Right lobe of liver (tissue), 6 donors: ENCODE measurements at regions not wholly inside any gene's neighbourhood (a gene's known extent, or its start where the extent isn't known, plus 50 kb on each side); places are given as distances from the start of the nearest gene placed in this dataset.

Experiments
- ATAC-seq, 4 donors: fragments of 200-7000 bp; cut with Tn5 transposase; one replicate each; pipeline ENCODE4 v1.9.1; 2020; ENCODE audit warnings: mild to moderate bottlenecking in 4 of 4, moderate library complexity in 4 of 4
- DNase-seq, 3 donors: peaks; one replicate each; pipeline ENCODE4 v3.0.0-alpha.2; 2020
- H3K27ac ChIP-seq, 3 donors: fragments of 200-600 bp; one replicate each; pipeline ENCODE4 v1.8.0; 2022
- H3K27me3 ChIP-seq, 2 donors: fragments of 200-600 bp; one replicate each; pipeline ENCODE4 v1.8.0; 2022
- H3K36me3 ChIP-seq, 4 donors: fragments of 200-600 bp; sonication (generic) in 1 of 4; one replicate each; pipeline versions ENCODE4 v1.5.1 to v1.8.0; 2017 to 2022; ENCODE audit warnings: control low read depth in 1 of 4
- H3K4me1 ChIP-seq, 4 donors: fragments of 200-600 bp; sonication (generic) in 1 of 4; one replicate each; pipeline versions ENCODE4 v1.5.1 to v1.8.0; 2017 to 2022; ENCODE audit warnings: control low read depth in 1 of 4
- H3K4me3 ChIP-seq, 3 donors: fragments of 200-600 bp; one replicate each; pipeline ENCODE4 v1.8.0; 2022
- H3K9me3 ChIP-seq, 4 donors: fragments of 200-600 bp; sonication (generic) in 1 of 4; one replicate each; pipeline versions ENCODE4 v1.5.1 to v1.8.0; 2017 to 2022; ENCODE audit warnings: control low read depth in 1 of 4
- POLR2A ChIP-seq: fragments of 450-650 bp; IDR thresholded peaks from one replicate; pipeline ENCODE4 v1.6.1; 2017; ENCODE audit warnings: antibody characterized with exemption, mild to moderate bottlenecking
- WGBS: methylation state at CpG from one replicate; pipeline ENCODE4 v1.1.6; 2018; ENCODE audit warnings: low coverage, low lambda C conversion rate; ENCODE audit not compliant: insufficient coverage; ENCODE audit errors: missing lambda C conversion rate; 5-methylcytosine and 5-hydroxymethylcytosine counted together
- intact Hi-C, 2 donors: fragments of 100-400 bp; cut with DNase I; formaldehyde crosslinking; loops; one replicate each; pipeline versions ENCODE4 v1.11.2 to v1.14.1; 2022
- TF ChIP-seq, protein P1 (sequence below), 4 donors: fragments of 200-600 bp in 3 of 4; fragments of 450-650 bp in 1 of 4; IDR thresholded peaks; one replicate each; pipeline versions ENCODE4 v1.5.1 to v1.8.0; 2016 to 2022; ENCODE audit warnings: antibody characterized with exemption in 4 of 4, mild to moderate bottlenecking in 2 of 4
- donor health status: DM: no; HTN: yes; CAD: no.
- donor health status: DM: no; HTN: no; CAD: no.
- donor health status: DM: no; HTN: no; CAD: no.
- donor health status: DM: no; HTN: yes; CAD: no.
- donor health status: DM: no; HTN: yes; CAD: no.

DNA sequence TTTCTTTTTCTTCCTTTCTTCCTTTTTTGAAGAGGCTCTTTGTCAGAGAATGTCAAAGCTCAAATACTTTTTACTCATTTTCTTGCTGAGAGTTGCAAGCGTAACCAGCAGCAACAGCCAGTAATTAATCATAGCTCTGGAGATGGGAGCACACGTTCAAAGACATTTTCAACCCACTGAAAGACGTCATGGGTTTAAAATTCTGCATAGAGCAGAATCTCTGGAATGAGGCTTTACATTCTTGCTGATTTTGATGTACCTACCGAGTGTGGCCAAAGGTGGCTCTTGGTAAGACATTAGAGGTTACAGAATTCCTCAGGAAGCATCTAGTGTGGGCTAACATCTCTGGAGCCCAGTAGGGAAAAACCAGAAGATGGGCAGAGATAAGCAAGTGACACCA is 292.5 kb downstream of the MTX2 start:
- intact Hi-C loops, result no loop called here
- ATAC-seq (no peak), DNase-seq (no peak)
- no peaks in the 10 kb centered on the region for H3K4me1 ChIP-seq
- no peaks in the 10 kb centered on the region for H3K27me3 ChIP-seq
- no peak overlapping the region for H3K4me3 ChIP-seq
- no peaks in the 10 kb centered on the region for H3K36me3 ChIP-seq
- H3K27ac ChIP-seq, result no peak overlapping the region
- TF ChIP-seq POLR2A, result no peak
- TF ChIP-seq, protein P1, sequence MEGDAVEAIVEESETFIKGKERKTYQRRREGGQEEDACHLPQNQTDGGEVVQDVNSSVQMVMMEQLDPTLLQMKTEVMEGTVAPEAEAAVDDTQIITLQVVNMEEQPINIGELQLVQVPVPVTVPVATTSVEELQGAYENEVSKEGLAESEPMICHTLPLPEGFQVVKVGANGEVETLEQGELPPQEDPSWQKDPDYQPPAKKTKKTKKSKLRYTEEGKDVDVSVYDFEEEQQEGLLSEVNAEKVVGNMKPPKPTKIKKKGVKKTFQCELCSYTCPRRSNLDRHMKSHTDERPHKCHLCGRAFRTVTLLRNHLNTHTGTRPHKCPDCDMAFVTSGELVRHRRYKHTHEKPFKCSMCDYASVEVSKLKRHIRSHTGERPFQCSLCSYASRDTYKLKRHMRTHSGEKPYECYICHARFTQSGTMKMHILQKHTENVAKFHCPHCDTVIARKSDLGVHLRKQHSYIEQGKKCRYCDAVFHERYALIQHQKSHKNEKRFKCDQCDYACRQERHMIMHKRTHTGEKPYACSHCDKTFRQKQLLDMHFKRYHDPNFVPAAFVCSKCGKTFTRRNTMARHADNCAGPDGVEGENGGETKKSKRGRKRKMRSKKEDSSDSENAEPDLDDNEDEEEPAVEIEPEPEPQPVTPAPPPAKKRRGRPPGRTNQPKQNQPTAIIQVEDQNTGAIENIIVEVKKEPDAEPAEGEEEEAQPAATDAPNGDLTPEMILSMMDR (IDR thresholded peaks at IDR 0.05), result no peak
- 47% methylated on average over 4 of the region's 4 CpGs for WGBS
- H3K9me3 ChIP-seq, result no peaks in the 10 kb centered on the region

DNA sequence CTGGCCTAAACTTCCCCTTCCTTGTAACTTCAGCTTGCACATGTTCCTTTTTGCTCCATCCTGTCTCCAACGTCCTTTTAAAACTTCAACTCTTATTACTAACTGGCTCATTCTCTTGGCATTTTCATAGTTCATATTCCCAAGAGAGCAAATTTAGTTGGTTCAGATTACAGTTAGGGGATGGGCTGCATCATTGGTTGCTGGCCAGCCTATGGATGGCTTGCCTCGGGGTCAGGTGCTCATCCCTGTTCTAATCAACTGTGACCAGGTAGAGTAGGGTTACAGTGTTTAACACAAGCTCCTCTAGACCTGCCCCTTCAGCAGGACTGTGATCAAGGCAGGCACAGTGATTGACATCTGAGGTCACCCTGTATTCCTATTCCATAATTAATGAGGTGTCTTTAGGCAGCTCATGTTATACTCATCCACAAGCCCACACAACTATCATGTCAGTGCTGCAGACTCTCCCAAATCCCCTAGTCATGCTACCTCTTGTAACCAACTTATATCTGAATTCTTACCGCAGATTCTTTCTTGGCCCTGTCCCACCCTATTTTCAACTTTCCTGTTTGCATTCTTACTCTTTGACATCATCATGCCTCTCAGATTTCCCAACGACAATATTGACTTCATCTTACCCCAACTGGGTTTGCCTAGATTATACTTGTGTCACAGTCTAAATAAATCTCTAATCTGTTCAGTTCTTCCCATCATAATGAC is 293.3 kb downstream of the MTX2 start:
- intact Hi-C loops, result no loop called here

DNA sequence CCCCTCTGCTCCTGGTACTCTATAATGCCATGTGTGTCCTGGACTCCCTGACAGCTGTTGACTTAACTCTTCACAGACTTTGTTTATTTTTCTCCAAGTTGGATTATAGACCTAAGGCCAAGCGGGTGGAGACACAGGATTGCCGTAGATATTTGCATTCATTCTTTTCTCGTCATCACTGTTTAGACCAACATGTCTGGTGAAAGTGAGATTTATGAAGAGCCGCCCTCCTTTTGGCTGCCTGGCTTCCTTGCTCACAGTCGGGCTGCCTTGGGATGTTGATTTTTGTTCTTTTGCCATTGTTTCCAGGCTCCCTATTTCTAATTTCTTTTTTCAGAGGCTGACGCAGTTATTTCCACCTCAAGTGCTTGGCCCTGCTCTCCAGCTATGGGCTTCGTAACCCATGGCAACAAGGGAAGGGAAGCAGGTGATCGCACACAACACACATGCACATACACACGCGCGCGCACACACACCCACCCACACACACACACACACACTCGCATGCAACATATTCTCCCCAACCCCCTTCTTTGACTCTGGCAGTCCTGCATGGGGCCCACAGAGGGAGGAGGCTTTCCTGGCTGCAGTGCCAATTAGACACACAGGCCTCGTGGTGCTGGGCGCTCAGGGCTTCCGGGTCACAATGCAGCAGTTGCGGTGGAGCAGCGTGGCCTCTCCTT is 296.5 kb downstream of the MTX2 start:
- Histone ChIP-seq H3K4me1 (no peaks in the 10 kb centered on the region), H3K27me3 (no peaks in the 10 kb centered on the region), H3K9me3 (no peaks in the 10 kb centered on the region), H3K36me3 (no peaks in the 10 kb centered on the region), H3K4me3 (no peak overlapping the region), H3K27ac (no peak overlapping the region)
- TF ChIP-seq POLR2A, result no peak
- TF ChIP-seq, protein P1 (IDR thresholded peaks at IDR 0.05), result no peak
- WGBS, result 63% methylated on average over 13 of the region's 18 CpGs
- no peak for ATAC-seq
- no peak for DNase-seq
- intact Hi-C loops, result no loop called here

More for the DNA sequence above, 293.3 kb downstream of the MTX2 start:
- Histone ChIP-seq H3K4me1 (no peaks in the 10 kb centered on the region), H3K4me3 (no peak overlapping the region), H3K36me3 (no peaks in the 10 kb centered on the region), H3K27me3 (no peaks in the 10 kb centered on the region), H3K27ac (no peak overlapping the region), H3K9me3 (no peaks in the 10 kb centered on the region)
- TF ChIP-seq POLR2A, result no peak
- TF ChIP-seq, protein P1 (IDR thresholded peaks at IDR 0.05), result no peak
- WGBS, result 53% methylated on average over 4 of the region's 4 CpGs
- ATAC-seq, result no peak
- no peak for DNase-seq

- Histone ChIP-seq H3K27me3 (no peaks in the 10 kb centered on the region), H3K9me3 (no peaks in the 10 kb centered on the region), H3K36me3 (no peaks in the 10 kb centered on the region), H3K4me1 (no peaks in the 10 kb centered on the region), H3K4me3 (no peak overlapping the region), H3K27ac (no peak overlapping the region)
- DNase-seq (no peak), ATAC-seq (no peak)
- 76% methylated on average over 1 of the region's 1 CpG for WGBS
- no peak for TF ChIP-seq POLR2A
- TF ChIP-seq, protein P1 (IDR thresholded peaks at IDR 0.05), result no peak
- intact Hi-C loops, result no loop called here
These were observed 297.3 kb downstream of the MTX2 start for GRCh38 chr2:176566496-176566895.
